ENCODE measurements at regions not wholly inside any gene's neighbourhood (a gene's known extent, or its start where the extent isn't known, plus 50 kb on each side); places are given as distances from the start of the nearest gene placed in this dataset.

DNA sequence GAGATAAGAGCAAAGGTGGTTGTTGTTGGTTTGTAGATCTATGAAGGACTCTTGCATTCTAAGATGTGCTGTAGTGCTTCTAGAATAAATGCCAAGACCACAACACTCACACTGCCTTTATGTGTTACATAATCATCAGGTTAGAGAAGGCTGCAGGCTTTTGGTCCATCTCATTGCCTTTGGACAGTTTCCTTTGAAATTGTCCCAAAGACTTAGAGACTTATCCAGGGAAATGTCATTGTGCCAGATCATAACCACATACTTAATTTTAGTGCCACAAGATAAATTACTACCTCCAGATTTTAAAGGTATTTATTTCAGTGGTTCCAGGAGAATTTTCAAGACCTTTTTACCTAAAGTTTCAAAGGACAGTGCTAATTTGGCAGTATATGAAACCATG is 666.6 kb upstream of the CITED2 start:
- no peaks in the 10 kb centered on the region for H3K27me3 Mint-ChIP-seq (ENCODE audit: low read depth)
- H3K36me3 Mint-ChIP-seq (ENCODE audit: low read depth): no peaks in the 10 kb centered on the region
- H3K27ac Mint-ChIP-seq (ENCODE audit: unreplicated experiment): no peak overlapping the region
- TF ChIP-seq, protein P1, sequence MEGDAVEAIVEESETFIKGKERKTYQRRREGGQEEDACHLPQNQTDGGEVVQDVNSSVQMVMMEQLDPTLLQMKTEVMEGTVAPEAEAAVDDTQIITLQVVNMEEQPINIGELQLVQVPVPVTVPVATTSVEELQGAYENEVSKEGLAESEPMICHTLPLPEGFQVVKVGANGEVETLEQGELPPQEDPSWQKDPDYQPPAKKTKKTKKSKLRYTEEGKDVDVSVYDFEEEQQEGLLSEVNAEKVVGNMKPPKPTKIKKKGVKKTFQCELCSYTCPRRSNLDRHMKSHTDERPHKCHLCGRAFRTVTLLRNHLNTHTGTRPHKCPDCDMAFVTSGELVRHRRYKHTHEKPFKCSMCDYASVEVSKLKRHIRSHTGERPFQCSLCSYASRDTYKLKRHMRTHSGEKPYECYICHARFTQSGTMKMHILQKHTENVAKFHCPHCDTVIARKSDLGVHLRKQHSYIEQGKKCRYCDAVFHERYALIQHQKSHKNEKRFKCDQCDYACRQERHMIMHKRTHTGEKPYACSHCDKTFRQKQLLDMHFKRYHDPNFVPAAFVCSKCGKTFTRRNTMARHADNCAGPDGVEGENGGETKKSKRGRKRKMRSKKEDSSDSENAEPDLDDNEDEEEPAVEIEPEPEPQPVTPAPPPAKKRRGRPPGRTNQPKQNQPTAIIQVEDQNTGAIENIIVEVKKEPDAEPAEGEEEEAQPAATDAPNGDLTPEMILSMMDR (conservative IDR thresholded peaks at IDR 0.05): no peak
- H3K4me1 Mint-ChIP-seq: no peaks in the 10 kb centered on the region
- no peak for DNase-seq (ENCODE audit: low read depth, low spot score)
- H3K4me3 Mint-ChIP-seq: no peak overlapping the region
- H3K9me3 Mint-ChIP-seq: peaks cover 6% of the 10 kb centered on the region

DNA sequence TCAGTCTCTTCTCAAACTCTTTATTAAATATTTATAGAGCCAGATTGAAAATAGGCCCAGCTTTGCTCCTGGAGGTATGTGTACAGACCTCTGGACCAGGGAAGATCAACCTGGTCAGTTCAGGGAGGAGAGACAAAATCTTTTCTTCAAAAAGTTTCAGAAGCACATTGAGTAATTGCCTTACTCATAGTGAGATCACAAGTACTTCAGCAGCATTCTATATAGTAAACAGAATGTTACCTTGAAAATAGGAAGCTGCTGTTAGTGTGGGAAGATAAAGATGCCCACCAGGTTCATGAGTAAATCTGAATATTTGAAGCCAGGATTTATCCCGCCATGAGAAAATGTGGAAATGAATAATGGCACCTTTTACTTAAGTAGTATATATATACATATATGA is 665.9 kb upstream of the CITED2 start:
- TF ChIP-seq, protein P1 (conservative IDR thresholded peaks at IDR 0.05): no peak
- no peaks in the 10 kb centered on the region for H3K4me1 Mint-ChIP-seq
- H3K4me3 Mint-ChIP-seq: no peak overlapping the region
- peaks cover 9% of the 10 kb centered on the region for H3K9me3 Mint-ChIP-seq
- DNase-seq (ENCODE audit: low read depth, low spot score): no peak
- no peaks in the 10 kb centered on the region for H3K27me3 Mint-ChIP-seq (ENCODE audit: low read depth)
- H3K27ac Mint-ChIP-seq (ENCODE audit: unreplicated experiment): no peak overlapping the region
- H3K36me3 Mint-ChIP-seq (ENCODE audit: low read depth): peaks cover 2% of the 10 kb centered on the region

DNA sequence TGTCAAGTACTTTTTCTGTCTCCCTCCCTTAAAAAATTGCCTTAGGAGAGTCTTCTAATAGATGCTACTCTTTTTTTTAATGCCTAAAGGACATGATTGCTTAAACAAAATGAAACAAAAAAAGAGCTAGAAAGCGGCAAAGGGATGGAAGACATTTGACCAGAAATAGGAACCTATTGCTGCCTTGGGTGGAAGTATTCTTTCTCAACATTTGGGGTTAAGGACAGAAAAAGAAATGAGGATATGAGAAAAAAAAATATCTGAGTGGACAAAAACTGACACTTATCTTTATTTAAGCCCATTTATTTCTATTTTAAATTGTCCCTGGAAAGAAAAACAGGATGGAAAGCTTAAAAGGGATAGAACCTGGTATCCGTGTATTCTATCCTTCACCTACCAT is 664.9 kb upstream of the CITED2 start:
- TF ChIP-seq, protein P1 (conservative IDR thresholded peaks at IDR 0.05): no peak
- Mint-ChIP-seq H3K27me3 (ENCODE audit: low read depth) (no peaks in the 10 kb centered on the region), H3K4me3 (no peak overlapping the region), H3K4me1 (no peaks in the 10 kb centered on the region), H3K27ac (ENCODE audit: unreplicated experiment) (no peak overlapping the region), H3K36me3 (ENCODE audit: low read depth) (peaks cover 2% of the 10 kb centered on the region), H3K9me3 (peaks cover 9% of the 10 kb centered on the region)
- DNase-seq (ENCODE audit: low read depth, low spot score): no peak

- peaks cover 4% of the 10 kb centered on the region for H3K36me3 Mint-ChIP-seq (ENCODE audit: low read depth)
- H3K27ac Mint-ChIP-seq (ENCODE audit: unreplicated experiment): no peak overlapping the region
- no peak overlapping the region for H3K4me3 Mint-ChIP-seq
- TF ChIP-seq, protein P1 (conservative IDR thresholded peaks at IDR 0.05): no peak
- H3K4me1 Mint-ChIP-seq: no peaks in the 10 kb centered on the region
- no peak for DNase-seq (ENCODE audit: low read depth, low spot score)
- H3K9me3 Mint-ChIP-seq: peaks cover 11% of the 10 kb centered on the region
- H3K27me3 Mint-ChIP-seq (ENCODE audit: low read depth): no peaks in the 10 kb centered on the region
Measured at GRCh38 chr6:140036196-140036595, 661.7 kb upstream of the CITED2 start.

GRCh38 chr6:140032189-140032588 is 657.7 kb upstream of the CITED2 start:
- Mint-ChIP-seq H3K27ac (ENCODE audit: unreplicated experiment) (no peak overlapping the region), H3K36me3 (ENCODE audit: low read depth) (peaks cover 15% of the 10 kb centered on the region), H3K4me1 (no peaks in the 10 kb centered on the region), H3K27me3 (ENCODE audit: low read depth) (no peaks in the 10 kb centered on the region), H3K9me3 (peaks cover 28% of the 10 kb centered on the region), H3K4me3 (no peak overlapping the region)
- TF ChIP-seq, protein P1 (conservative IDR thresholded peaks at IDR 0.05): no peak
- DNase-seq (ENCODE audit: low read depth, low spot score): no peak

DNA sequence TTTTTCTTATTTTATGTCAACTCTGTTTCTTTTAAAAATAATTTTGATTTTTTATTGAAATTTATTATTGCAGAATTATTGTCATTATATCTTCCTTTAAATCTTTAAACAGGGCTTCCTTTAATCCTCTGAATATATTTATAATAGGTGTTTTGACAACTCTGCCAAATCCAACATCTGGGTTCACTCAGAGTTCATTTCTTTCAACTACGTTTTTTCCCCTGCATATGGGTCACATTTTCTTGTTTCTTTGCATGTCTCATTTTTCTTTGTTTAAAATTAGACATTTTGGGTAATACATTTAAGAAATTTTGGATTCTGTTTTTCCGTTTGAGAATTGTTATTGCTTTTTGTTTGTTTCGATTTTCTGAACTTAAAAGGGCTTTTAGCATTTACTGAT is 655.1 kb upstream of the CITED2 start:
- Mint-ChIP-seq H3K36me3 (ENCODE audit: low read depth) (peaks cover 15% of the 10 kb centered on the region), H3K4me1 (no peaks in the 10 kb centered on the region), H3K4me3 (no peak overlapping the region), H3K27ac (ENCODE audit: unreplicated experiment) (no peak overlapping the region), H3K27me3 (ENCODE audit: low read depth) (no peaks in the 10 kb centered on the region), H3K9me3 (peaks cover 23% of the 10 kb centered on the region)
- no peak for DNase-seq (ENCODE audit: low read depth, low spot score)
- TF ChIP-seq, protein P1 (conservative IDR thresholded peaks at IDR 0.05): no peak

Measured in neural crest cell (in vitro differentiated cells).